Renal cortex interstitium (tissue), 11 donors: ENCODE measurements at regions not wholly inside any gene's neighbourhood (a gene's known extent, or its start where the extent isn't known, plus 50 kb on each side); places are given as distances from the start of the nearest gene placed in this dataset.

Source experiments
- DNase-seq, 11 donors: peaks; one replicate each; pipeline ENCODE4 v3.0.0-alpha.2; 2013; ENCODE audit warnings: low read depth in 9 of 11, low spot score in 4 of 11; ENCODE audit errors: extremely low read depth in 1 of 11

DNA sequence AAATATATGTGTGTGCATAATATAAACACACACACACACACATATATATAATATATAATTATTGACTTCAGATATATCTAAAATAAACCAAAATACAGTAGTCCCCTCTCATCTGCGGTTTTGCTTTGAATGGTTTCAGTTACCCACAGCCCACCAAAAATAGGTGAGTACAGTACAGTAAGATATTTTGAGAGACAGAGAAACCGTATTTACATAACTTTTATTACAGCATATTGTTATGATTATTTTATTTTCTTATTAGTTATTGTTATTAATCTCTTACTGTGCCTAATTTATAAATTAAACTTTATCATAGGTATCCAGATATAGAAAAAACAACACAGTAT, 564.2 kb downstream of the ACTL7B start:
- DNase-seq: no peak

DNA sequence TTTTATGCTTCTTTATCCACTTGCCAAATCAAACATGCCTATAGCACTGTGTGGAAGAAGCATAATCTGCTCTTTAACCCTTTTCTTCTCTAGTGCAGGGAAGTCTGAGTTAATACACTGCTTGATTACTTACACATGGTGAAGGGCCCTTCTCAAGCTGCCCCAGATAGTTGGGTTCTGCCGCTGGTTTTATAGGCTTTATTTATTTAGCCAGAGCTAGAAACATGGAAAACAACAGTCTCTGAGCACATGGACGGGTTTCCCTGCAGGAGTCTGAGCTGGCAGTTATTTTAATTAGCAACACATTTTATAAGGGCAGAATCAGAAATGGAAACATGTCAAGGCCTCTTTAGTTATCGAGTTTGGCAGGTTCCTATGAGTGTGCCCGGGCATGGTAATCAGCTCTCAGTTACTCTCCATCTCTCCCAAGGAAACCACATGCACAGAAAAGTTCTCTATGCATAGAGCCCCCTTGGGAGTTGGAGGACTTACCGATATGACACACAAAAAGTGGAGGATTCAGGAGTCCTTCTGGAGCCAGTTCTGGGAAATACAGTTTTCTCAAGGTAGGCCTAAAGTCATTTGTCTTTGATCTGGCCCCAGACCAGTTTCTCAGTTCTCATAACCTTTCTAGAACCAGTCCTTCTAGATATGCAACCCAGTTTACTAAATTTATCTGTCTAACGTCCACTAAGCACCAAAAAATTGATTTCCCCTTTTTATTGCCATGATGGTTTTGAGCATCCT, 564.8 kb downstream of the ACTL7B start:
- DNase-seq: peak in 4 of 11 donors; percentile 15 to 41 (median 28)

DNA sequence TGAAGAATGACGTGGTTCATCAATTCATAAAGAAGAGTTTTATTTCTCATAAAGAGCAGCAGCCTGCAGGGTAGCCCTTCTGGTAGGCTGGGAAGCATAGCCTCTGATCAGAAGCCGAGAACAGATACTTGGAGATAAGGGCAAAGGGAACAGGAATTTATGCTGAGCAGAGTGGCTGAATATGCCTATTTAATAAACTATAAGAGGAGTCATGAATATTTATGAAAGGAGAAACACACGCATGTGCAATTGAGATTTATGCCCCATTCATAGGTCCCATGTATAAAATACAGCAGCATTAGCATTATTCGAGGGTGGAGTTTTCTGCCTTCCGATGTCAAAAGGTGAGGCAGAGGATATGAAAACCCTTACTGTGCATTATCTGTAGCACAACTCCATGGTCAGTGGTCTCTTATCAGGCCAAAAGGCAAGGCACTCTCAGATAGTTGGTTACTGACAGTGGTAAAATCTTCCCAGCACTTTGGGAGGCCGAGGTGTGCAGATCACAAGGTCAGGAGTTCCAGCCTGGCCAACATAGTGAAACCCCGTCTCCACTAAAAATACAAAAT, 569.1 kb downstream of the ACTL7B start:
- DNase-seq: no peak

DNA sequence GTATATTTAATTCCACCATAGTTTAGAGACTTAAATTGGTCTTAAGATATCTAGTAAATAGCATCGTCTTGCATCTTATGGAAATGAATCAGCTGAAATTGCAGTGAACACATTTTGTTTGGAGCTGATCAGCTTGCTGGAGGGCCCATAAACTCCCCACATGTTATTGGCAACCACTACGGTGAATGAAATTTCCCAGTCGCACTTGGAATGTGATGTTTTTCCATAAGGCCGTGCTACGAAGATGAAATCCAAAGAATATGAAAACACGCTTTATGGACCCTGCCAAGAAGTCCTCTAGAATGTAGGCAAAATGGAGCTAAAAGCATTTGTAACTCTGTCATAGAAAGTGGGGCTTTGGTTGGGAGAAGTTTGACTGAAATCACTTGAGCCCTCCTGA, 572.1 kb downstream of the ACTL7B start:
- DNase-seq: no peak

DNA sequence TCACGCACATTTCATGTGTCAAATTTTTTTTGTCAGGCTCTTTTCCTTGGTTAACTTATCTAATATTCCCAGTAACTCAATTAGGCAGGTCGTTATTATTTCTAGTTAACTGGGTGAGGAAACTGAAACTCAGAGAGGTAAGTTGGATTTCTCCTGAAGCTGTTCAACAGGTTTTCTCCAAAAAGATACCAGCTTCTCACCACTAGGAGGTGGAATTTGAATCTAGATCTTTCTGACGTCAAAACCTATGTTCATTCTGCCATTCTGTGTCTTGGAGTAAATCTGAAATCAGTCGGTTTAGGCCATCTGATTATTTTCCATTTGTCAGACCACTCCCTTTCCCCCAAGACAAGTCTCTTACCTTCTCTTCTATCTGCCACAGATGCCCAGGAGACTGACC, 572.9 kb downstream of the ACTL7B start:
- no peak for DNase-seq

DNA sequence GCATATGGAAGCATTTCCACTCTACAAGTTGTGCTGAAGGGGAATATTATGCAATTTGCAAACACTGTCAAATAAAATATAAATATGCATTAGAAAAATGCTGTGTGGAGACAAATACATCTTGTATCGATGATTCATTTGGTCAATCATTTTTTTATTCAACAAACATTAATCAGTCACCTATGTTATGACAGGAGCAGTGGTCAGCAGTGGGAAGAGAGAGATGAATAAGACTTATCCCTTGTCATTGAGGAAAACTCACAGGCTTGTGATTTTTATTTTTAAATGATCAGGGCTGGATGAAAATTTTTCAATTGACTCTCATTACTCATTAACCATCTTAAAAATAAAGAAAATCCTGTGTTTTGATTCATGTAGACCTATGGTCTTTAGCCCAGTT, 574.1 kb downstream of the ACTL7B start:
- no peak for DNase-seq

DNA sequence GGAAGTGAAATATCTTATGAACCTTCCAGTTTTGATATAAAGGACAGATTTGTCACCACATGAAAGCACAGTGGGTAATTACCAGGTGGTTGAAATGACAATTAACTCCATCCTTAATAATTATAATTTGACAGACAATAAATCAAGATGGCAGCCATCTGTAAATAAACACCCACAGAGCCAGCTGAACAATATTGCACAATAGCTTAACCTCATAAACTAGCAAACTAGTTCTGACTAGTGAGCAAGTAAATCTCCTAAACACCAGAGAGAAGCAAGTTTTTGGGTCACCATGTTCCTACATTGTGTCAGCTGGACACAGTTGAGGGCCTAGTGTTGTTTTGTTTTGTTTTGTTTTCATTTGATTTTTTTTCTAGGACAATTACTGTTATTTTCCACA, 577.4 kb downstream of the ACTL7B start:
- DNase-seq: no peak

DNA sequence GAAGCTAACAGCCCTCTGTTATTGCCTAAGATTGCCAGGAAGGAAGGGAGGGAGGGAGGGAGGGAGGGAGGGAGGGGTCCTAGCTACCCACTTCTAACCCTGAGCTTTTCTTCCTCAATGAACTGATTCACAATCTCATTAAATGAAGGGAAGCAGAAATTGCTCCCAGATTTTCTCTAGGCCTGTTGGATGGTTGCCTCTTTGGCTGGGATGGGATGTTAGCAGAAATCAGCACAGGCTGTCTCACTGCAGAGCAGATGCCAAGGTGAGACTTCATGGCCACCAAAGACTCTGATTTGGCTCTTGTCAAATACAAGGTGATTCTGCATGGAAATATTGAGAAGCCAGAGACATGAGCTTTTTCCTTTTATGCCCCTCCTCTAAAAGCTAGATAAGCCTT, 578.6 kb downstream of the ACTL7B start:
- DNase-seq: no peak

DNA sequence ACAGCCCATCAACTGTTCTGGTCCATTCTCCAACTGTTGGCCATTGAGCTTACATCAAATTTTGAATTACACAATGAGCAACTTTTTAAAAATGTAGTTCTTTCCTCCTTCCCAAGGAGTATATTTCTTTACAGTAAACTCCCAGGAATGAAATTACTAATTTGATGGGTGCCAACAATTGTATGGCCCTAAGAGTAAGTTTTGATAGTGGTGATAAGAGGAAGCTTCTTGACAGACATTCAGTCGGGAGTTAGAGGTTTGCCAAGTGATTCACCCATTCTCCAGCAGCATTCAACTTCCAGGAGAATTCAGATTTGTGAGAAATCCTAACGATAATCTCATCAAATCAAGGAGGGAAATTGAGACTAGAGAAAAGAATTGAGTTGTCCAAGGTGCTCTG, 579.9 kb downstream of the ACTL7B start:
- DNase-seq: no peak

DNA sequence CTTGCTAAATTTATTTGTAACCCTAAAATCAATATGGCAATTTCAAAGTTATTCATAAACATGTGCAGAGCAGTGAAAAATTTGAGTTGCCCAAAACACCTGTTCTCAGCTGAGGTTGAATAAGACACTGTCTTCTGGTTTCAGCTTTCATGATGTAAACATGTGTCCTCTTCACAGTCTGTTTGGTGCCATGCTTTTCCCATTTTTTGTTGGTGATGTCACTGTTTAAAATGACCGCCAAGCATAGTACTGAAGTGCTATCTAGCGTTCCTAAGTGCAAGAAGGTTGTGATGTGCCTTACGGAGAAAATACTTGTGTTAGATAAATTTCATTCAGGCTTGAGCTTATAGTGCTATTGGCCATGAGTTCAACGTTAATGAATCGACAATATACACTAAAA, 580.8 kb downstream of the ACTL7B start:
- no peak for DNase-seq

DNA sequence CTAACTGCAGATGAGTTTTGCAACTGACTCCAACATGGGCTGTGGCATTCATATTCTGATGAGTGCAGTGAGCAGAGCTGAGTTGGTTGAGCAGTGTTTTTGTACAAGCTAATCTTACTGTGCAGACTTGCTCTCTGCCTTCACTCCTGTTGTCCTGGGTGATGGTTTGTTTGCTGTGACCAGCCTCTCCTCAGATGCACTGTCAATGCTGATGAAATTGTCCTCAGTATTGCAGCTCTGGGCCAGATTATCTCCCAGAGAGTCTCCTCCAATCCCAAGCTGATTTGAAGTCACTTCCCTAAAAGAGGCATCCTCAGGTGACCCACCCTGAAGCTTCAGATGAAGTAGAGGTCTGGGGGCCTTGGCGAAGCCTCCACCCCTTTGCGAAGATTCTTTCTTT, 581.8 kb downstream of the ACTL7B start:
- no peak for DNase-seq

DNA sequence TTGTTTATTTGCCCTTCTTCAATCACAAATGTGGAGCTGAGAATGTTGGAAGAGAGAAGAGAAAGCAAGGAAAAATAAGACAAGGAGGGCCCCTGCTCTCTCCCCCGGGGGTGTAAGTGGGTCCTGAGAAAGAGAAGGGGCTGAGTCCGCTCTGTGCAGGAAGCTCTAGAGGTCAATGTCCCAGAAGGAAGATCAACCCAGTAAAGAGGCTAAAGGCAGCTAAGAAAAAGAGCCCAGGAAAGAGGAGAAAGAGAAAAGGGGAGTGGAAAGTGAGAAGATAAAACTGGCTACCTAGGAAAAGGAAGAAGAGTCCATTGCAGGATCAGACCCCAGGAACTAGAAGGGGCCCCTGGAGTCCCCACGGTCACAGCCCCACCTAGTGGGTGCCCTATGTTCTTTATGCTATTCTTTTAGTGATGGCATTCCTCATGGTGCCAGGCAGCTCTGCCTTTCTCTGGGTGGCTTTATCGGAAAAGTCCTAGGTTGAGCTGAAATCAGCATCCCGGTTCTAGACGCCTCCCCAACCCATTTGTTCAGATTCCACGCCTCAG, 583.4 kb downstream of the ACTL7B start:
- peak in 1 of 11 donors; percentile 18 for DNase-seq

DNA sequence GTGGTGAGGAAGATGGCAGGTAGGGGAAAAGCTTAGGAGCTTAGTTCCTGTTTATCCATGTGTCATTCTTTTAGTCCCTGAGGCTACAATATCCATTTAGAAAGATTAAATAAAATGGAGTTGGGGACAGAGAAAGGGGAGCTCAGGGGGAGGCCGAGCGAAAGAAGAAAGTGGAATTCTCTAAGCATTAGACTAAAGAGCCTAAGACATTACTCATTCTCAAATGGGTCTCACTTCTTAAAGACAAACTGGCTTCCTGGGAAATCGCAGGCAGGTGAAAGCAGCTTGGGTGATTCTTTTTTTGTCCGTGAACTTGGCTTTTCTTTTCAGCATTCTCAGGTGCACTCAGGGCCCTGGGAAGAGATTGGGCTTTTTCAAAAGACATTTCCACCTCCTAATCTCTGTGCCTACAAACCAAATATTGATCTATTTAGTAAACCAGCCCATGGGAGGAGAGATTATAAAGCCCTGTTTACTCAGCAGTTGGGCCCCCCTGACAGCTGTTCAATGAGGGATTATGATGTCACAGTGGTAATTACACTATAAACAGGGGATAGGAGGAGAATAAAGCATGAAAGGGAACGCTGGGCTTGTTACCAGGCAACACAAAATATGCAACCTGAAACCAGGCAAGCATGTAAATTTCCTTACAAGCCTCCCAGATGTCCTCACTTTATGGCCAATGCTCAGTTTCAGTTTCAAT, 584.0 kb downstream of the ACTL7B start:
- peak; percentile 28 to 79 (median 56) for DNase-seq

DNA sequence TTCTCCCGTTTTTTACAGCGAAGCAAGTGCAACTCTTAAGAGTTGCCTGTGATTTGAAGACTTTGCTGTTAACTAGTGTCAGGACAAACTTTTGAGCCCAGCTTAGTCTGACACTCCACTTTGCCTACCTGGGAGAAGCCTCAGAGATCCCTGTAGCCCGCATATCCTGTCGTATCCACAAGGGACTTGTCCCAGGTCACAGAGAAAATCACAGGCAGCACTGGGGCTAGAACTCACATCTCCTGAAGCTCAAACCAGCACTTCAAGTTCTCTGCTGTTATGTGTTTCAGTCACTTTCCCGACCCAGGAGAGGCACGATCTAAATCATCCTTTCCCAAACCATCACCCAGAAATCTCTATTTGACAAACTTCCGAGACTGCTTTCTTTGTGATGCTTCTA, 584.5 kb downstream of the ACTL7B start:
- no peak for DNase-seq

DNA sequence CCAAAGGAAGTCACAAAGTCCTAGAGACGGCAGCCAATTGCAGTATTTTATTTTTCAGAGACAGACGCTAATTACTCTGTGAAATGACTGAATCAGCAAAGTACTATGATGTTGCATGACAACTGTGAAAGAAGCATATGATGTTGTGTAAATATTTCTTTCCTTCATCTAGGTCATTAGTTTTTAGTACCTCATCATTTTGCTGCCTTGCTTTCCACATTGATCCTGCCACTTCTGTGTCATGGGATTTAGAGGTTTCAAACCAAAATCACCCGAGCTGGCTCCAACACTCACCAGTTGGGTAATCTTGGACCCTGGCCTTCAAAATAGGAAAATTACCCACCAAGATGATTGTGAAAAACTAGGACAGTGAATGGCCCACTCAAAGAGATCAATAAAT, 585.2 kb downstream of the ACTL7B start:
- no peak for DNase-seq

DNA sequence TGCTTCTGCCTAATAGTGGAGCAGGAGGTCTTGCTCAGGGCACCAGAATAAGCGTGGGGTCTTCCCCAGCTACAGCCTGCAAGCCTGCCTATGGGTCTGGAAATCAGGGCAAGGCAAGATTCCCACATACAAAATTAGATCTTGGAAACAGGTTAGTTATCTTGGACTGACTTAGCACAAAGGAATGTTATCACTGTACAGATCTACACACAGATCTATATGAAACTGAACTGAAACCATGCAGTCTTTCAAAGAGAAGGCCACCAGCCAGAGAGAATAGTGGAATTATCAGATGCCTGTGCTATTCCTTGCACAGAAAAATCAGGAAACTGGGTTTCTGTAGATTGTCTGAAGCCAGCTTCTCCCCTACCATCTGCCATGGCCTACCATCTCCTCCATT, 585.7 kb downstream of the ACTL7B start:
- DNase-seq: no peak

DNA sequence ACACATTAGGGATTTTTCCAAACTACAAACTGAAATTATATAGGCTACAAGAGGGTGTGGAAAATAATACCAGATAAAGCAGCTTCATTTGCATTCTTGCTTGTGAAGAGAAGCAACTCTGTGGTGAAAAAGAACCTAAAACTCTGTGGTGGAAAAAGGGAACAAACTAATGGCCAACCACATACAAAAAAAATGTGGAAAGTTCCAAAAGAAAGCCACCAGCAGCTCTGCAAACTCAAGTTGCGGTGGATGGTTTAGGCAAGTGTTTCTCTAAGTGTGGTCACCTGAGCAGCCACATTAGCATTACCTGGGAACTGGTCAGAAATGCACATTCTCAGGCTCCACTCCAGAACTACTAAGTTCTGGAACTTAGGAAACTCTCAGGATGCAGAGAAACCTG, 586.4 kb downstream of the ACTL7B start:
- no peak for DNase-seq

DNA sequence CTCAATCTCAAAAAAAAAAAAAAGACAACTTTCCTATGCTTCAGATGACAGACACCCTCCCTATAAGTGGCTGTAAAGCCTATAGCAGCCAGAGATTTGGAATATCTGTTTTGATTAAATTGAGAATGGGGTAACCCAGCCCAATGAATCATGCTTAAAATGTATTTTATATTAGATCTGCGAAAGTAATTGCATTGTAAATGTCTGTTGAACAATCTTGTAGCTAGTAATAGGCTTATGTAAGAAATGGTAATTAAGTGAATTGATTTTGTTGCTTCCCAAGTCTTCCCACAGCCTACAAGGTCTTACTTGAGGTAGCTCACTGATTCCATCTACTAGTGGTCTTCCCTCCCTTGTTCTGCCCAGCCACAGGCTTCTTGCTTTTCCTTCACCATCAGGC, 590.7 kb downstream of the ACTL7B start:
- DNase-seq: no peak

DNA sequence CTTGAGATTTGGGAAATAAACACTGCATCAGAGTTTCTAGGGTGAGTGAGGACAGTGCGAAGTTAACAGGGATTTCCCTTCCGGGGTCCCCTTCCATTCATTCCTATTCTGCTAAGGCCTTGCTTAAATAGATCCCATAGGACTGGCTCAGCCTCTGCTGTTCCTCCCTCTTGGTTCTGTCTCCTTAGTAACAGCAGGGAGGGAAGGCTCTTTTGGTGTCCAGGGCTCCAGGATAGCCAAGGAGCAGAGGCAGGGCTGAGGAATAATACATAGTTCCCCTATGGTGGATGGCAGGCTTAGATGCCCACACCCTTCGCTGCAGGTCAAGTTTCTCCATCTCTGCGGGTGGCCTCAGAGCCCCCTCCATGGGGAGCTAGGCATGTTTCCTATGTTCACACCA, 591.7 kb downstream of the ACTL7B start:
- DNase-seq: no peak

DNA sequence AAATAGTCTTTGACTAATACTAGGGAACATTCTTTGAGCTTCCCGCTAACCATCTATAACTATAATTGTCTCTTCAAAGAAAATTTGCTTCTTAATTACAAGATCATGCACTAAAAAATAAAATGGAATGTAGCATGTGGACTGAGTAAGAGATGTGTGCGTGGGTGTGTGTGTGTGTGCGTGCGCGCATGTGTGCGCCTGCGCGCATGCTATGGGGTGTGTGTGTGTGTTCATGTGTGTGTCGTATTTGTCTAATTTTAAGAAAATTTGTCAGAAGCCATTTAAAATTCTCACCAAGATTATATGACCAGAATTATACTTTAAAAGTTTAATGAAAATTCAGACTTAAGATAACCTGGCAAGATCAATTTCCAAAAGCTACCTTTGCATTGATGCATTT, 593.0 kb downstream of the ACTL7B start:
- DNase-seq: no peak
